Kidney epithelial cell (primary cell): ENCODE measurements at regions not wholly inside any gene's neighbourhood (a gene's known extent, or its start where the extent isn't known, plus 50 kb on each side); places are given as distances from the start of the nearest gene placed in this dataset.

ENCODE experiments used
- DNase-seq: peaks from one replicate; pipeline ENCODE4 v3.0.0-alpha.2; 2010; ENCODE audit warnings: low read depth
- H3K27me3 ChIP-seq: 2 replicates; pipeline ENCODE4 v1.6.0; 2011; ENCODE audit warnings: low read length; ENCODE audit not compliant: control insufficient read depth, insufficient read depth
- H3K36me3 ChIP-seq: 2 replicates; pipeline ENCODE4 v1.5.1; 2011; ENCODE audit warnings: low read length; ENCODE audit not compliant: control insufficient read depth, insufficient read depth
- H3K4me3 ChIP-seq: 2 replicates; pipeline ENCODE4 v1.5.1; 2011; ENCODE audit warnings: low read depth, mild to moderate bottlenecking, control low read depth, low read length
- TF ChIP-seq, protein P1 (sequence below): IDR thresholded peaks from 2 replicates; pipeline ENCODE4 v1.5.1; 2011; ENCODE audit warnings: mild to moderate bottlenecking, moderate library complexity, low read length, control low read depth, inconsistent platforms; ENCODE audit not compliant: insufficient read depth, poor library complexity, severe bottlenecking

DNA sequence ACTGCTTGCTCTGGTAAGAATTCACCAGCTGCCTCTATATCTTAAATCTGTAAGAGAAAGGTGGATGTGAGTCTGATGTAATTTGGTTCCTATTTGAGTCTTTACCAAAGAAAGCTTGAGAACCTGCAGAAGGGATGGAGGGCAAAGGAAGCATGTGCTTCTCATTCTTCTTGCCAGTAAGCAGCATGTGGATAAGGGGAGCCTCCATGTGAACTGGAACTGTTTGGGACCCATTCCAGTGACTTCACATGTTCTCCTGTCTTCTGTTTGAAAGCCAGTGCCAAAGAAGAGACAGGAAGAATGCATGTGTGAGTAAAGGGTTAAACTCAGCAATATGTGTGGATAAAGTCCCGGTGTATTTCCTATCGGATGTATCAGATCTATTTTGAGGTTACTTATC, 119.6 kb upstream of the ADGRL2 start:
- DNase-seq, result no peak

DNA sequence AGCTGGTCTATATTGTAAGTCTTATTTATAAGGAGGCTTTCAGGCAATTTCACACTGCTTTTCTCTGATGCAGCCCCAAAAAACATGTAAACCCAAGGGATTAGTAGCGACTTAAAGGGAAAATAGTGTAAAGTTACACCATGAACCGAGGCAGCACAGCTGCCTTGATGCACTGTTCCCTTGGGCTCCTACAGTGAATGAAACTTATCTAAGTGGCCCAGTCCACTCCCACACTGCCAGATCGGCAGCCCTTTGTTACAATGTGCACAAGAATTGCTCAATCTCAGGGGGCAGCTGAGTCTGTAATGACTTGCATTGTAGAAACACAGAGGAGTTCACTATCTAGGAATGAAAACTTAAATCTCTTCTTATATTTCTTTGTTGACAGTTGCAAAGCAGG, 120.8 kb upstream of the ADGRL2 start:
- no peak for DNase-seq
- H3K36me3 ChIP-seq, result no peaks in the 10 kb centered on the region
- H3K4me3 ChIP-seq, result no peak overlapping the region
- H3K27me3 ChIP-seq, result no peaks in the 10 kb centered on the region
- TF ChIP-seq, protein P1, sequence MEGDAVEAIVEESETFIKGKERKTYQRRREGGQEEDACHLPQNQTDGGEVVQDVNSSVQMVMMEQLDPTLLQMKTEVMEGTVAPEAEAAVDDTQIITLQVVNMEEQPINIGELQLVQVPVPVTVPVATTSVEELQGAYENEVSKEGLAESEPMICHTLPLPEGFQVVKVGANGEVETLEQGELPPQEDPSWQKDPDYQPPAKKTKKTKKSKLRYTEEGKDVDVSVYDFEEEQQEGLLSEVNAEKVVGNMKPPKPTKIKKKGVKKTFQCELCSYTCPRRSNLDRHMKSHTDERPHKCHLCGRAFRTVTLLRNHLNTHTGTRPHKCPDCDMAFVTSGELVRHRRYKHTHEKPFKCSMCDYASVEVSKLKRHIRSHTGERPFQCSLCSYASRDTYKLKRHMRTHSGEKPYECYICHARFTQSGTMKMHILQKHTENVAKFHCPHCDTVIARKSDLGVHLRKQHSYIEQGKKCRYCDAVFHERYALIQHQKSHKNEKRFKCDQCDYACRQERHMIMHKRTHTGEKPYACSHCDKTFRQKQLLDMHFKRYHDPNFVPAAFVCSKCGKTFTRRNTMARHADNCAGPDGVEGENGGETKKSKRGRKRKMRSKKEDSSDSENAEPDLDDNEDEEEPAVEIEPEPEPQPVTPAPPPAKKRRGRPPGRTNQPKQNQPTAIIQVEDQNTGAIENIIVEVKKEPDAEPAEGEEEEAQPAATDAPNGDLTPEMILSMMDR, result no peak

More for the DNA sequence above, 119.6 kb upstream of the ADGRL2 start:
- Histone ChIP-seq H3K27me3 (no peaks in the 10 kb centered on the region), H3K36me3 (no peaks in the 10 kb centered on the region), H3K4me3 (no peak overlapping the region)
- TF ChIP-seq, protein P1, result no peak

DNA sequence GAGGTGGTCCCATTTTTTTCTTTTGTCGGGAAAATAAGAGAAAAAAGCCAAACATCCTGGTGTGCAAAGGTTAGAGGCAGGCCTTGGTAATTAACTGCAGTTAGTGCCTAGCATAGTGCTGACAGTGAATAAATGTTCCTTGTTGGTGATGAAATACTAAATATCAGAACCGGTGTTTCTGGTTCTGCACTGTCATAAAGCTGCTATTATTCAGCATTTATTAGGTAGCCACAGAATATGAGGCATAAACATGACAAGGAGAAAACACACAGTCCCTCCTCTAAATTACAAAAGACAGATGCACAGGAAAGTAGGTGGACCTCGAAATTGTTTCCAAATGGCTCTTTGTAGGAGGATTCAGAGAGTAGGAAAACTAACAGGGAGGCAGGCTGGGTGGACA, 122.0 kb upstream of the ADGRL2 start:
- Histone ChIP-seq H3K4me3 (no peak overlapping the region), H3K27me3 (no peaks in the 10 kb centered on the region), H3K36me3 (no peaks in the 10 kb centered on the region)
- TF ChIP-seq, protein P1, result no peak
- DNase-seq, result no peak

DNA sequence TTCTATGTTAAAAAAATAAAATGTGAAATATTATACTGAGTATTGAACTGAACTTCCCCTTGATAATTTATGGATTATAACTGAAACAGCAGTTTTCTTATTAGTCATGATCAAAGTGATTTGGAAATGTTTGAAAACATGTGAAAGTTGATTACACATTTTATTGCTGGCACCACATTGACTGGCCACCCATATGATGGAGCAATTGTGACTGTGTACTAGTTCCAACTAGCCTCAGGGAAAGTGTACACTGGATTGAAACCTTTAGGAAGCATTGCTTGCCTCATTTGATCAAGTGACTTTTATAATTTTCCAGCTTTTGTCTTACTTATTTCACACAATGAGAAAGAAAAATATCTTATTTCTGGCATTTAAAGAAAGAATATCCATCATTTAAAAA, 128.0 kb upstream of the ADGRL2 start:
- Histone ChIP-seq H3K36me3 (no peaks in the 10 kb centered on the region), H3K27me3 (no peaks in the 10 kb centered on the region), H3K4me3 (no peak overlapping the region)
- no peak for DNase-seq
- TF ChIP-seq, protein P1, result no peak

DNA sequence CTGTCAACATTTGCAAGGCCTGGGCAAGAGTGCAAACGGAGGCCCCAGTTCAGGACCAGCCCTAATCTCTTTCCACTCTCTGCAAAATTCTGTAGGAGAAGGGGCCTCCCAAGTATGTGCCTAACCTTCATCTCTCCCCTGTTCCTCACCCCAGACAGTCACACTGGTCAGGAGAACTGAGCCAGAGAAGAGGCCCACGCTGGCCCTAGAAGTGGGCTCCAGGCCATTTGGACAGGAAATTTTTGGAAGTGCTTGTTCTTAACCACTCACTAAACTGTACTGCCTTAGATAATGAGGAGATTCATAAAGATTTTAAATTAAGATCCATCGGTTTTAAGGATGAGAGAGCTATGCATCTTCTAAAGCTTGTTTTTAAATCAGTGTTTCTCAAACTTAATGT, 129.7 kb upstream of the ADGRL2 start:
- Histone ChIP-seq H3K4me3 (no peak overlapping the region), H3K36me3 (no peaks in the 10 kb centered on the region), H3K27me3 (no peaks in the 10 kb centered on the region)
- no peak for DNase-seq
- TF ChIP-seq, protein P1, result no peak

DNA sequence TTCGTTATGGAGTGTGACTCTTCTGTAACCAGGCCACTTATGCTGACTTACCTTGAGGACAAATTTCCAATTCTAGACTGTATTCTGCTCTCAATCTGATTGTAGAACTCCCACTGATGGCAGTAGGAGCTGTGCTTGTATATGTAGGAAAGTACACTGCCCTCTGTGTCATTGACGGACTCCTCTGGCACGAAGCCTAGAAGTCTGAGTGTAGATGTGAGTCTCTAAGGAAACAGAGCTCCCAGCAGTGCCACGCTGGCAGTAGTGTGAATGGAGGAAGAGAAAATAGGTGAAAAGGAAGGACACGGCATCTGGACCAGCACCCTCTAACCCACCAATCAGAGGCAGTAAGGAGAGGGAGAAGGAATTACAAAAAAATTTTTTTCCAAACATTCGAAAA, 130.4 kb upstream of the ADGRL2 start:
- TF ChIP-seq, protein P1, result no peak
- Histone ChIP-seq H3K36me3 (no peaks in the 10 kb centered on the region), H3K27me3 (no peaks in the 10 kb centered on the region), H3K4me3 (no peak overlapping the region)
- peak; percentile 84 for DNase-seq
